GM18951 (cell line): ENCODE measurements at regions not wholly inside any gene's neighbourhood (a gene's known extent, or its start where the extent isn't known, plus 50 kb on each side); places are given as distances from the start of the nearest gene placed in this dataset.
"Not testable (repeated sequence)": the region's sequence is repeated elsewhere in the genome, so short reads cannot be mapped to it uniquely, and the experiment has no call there.

Experiments
- POLR2A ChIP-seq: IDR thresholded peaks from 4 replicates; pipeline ENCODE4 v1.6.1; 2011; ENCODE audit warnings: mild to moderate bottlenecking; ENCODE audit not compliant: insufficient read length, insufficient read depth; ENCODE audit errors: extremely low read depth
- in situ Hi-C: fragments of 300-500 bp; cut with MboI; formaldehyde crosslinking; loops from one replicate; pipeline ENCODE4 v1.12.0; 2022; ENCODE audit warnings: low sequenced_read_pairs, mixed read lengths, inconsistent platforms; ENCODE audit not compliant: unreplicated experiment

DNA sequence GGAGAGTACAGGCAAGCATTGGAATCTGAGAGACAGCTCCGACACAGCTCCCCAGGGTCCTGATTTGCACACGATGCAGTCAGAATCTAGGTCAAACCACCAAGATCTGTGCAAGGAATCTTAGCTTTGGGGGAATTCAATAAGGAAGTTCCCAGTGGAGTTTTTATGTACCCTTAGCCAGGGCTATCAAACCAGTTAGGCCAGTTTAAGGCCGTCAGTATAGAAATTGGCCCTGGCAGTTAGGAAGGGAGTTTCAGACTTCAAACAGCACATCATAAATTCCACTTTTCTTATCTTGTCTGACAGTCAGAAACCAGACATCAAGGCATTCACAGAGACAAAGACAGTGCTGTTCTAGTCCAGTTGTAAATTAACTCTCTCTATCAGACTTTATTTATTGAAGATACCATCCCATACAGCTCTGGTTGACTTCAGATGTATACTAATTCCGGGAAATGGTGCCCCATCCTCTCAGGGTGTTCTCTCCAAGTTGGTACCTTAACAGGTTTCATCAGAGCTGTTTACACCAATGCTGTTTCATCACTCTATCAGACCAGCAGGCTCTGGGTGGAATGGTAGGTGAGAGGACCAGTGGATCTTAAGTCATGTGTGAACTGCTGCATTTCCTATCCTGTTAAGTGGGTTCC is 157.5 kb upstream of the ATF7IP start:
- in situ Hi-C loops, result no loop called here
- no peak for TF ChIP-seq POLR2A

GRCh38 chr12:14211947-14212387 is 153.5 kb upstream of the ATF7IP start:
- in situ Hi-C loops, result no loop called here
- TF ChIP-seq POLR2A, result no peak

GRCh38 chr12:14213542-14213941 is 151.9 kb upstream of the ATF7IP start:
- in situ Hi-C loops, result no loop called here
- TF ChIP-seq POLR2A, result no peak

DNA sequence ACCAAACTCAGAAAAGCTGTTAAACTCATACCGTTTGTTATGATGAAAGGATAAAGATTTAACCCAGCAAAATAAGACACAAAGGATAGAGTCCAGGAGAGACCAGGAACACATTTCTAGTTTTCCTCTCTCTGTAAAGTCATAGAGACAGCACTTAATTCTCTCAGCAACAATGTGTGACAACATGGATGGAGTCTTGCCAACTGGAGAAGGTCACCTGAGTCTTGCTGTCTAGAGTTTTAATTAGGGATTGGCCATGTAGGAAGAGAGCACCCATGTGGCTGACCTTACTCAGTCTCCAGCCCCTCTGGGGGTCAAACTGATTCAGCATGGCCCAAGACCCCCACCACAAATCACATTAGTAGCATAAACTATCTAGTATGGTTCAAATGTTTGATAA is 151.0 kb upstream of the ATF7IP start:
- in situ Hi-C loops, result no loop called here
- TF ChIP-seq POLR2A, result no peak

GRCh38 chr12:14215949-14216348 is 149.5 kb upstream of the ATF7IP start:
- in situ Hi-C loops, result not testable (repeated sequence)

GRCh38 chr12:14216405-14217294 is 148.8 kb upstream of the ATF7IP start:
- in situ Hi-C loops, result no loop called here
- TF ChIP-seq POLR2A, result no peak

GRCh38 chr12:14219156-14219555 is 146.3 kb upstream of the ATF7IP start:
- TF ChIP-seq POLR2A, result no peak
- in situ Hi-C loops, result no loop called here

DNA sequence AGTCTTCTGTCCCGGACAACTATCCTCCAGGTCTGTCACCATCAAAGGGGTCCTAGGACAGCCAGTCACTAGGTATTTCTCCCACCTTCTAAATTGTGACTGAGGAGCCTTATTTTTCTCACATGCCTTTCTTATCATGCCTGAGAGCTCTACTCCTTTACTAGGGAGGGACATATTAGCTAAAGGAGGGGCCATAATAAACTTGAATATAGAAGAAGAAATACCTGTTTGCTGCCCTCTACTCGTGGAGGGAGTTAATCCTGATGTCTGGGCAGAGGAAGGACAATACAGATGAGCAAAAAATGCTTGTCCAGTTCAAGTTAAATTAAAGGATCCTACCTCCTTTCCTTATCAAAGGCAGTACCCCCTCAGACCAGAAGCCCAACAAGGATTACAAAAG is 145.8 kb upstream of the ATF7IP start:
- in situ Hi-C loops, result not testable (repeated sequence)

DNA sequence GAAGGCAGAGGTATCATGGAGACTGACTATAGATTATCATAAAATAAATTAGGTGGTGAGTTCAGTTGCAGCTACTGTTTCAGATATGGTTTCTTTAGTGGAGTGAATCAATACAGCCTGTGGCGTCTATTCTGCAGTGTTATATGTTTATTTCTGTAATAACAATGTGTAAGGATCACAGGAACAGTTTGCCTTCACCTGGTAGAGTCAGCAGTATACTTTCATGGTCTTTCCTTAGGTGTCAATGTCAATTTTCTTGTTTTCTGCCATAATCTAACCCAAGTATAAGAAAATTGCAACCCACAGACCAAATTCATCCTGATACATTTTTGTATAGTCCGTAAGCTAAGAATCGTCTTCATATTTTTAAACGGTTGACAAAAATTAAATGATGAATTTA is 140.4 kb upstream of the ATF7IP start:
- TF ChIP-seq POLR2A, result no peak
- in situ Hi-C loops, result loop anchor here (25.0 kb wide), 1 partner anchor 412 kb away; no protein-coding TSS in a partner anchor

DNA sequence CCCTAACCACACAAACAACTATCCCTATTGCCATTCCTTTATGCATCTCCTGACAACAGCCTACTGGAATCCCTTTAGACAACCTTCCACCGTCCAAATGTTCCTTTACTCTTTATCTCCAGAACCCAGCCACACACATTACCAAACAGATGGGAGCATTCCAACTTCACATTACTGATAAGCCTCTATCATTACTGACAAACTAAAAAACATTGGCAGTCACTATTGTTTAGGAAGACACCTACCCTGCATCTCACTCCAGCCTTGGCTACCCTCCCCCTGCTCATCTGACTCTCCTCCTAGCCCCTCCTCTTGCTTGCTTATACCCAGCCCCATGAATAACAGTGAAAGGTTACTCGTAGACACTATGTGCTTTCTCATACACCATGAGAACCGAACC is 130.3 kb upstream of the ATF7IP start:
- in situ Hi-C loops, result loop anchor here (25.0 kb wide), 1 partner anchor 402 kb away; no protein-coding TSS in a partner anchor

- in situ Hi-C loops, result loop anchor here (25.0 kb wide), 1 partner anchor 401 kb away; no protein-coding TSS in a partner anchor
Measured at GRCh38 chr12:14236641-14237040, 128.8 kb upstream of the ATF7IP start.

DNA sequence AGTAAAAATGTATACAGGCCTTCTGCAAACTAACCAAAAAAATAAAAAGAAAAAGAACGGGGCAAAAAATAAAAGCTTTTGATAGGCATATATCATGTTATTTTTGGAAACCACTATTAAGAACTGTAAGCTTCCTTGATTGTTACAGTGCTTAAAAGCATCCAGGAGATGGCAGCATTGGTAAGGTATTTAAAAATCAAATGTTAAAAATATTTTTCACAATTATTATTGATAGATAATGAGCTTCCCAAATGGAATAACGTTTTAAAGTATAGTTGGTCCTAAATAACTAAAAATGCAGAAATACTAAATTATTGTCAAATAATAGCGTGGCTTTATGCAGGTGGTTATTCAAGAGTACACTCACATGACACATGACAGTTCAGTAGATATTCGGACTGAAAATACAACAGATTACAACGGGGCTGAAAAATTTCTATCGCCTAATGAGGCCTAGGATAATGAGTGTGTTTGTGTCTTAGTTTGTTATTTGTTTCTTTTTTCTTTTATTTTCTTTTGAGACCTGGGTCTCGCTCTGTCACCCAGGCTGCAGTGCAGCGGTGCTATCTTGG is 127.2 kb upstream of the ATF7IP start:
- in situ Hi-C loops, result loop anchor here (25.0 kb wide), 1 partner anchor 399 kb away; no protein-coding TSS in a partner anchor
- no peak for TF ChIP-seq POLR2A

- in situ Hi-C loops, result loop anchor here (25.0 kb wide), 1 partner anchor 398 kb away; no protein-coding TSS in a partner anchor
- TF ChIP-seq POLR2A, result no peak
Measured at GRCh38 chr12:14239350-14239934, 126.0 kb upstream of the ATF7IP start.
